Smooth muscle cell of the brain vasculature (primary cell): ENCODE measurements at regions not wholly inside any gene's neighbourhood (a gene's known extent, or its start where the extent isn't known, plus 50 kb on each side); places are given as distances from the start of the nearest gene placed in this dataset.
"Not testable (repeated sequence)": the region's sequence is repeated elsewhere in the genome, so short reads cannot be mapped to it uniquely, and the experiment has no call there.

Experiments
- DNase-seq: peaks from one replicate; pipeline ENCODE4 v3.0.0-alpha.2; 2012; ENCODE audit warnings: low read depth, low spot score

DNA sequence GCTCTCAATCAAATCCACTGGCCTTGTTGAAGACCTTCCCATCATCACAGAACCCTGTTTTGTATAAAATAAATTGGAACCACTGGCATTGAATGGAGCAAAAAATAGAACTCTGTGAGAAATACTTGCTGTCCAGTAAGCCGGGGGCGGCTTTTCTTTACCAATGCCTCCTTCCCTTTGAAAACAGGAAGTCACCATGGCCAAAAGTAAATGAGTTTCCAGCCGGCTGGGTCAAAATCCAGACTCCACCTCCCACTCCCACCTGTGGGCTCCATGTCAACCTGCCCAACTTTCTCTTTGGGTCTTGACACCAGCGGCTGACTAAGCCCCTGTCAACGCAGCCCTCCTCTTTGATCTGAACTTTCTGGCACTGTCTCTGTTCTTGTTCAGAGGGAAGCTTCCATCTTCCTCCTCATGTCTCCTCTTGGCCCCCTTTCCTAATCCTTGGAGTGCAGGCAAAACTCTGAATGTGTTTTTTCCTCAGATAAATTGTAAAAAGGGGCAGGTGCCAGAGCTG lies 95.2 kb downstream of the TFAP2C start:
- no peak for DNase-seq

DNA sequence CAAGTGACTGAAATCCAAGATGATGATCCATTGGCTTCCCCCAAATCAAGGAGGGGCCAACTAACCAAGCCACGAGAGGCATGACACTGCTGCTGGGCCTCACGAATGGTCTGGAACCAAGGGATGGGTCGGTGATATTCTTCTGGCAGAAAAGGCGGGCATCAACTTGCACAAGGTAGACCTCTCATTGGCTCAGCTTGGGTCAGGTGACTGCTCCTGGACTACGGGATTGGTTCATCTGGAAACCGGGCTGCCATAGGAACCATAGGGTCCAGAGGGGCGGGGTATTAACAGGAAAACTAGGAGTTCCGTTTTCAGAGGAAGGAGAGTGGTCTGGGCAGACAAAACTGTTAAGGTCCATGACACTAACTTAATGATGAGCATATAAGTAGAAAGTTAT lies 100.9 kb downstream of the TFAP2C start:
- DNase-seq: no peak

DNA sequence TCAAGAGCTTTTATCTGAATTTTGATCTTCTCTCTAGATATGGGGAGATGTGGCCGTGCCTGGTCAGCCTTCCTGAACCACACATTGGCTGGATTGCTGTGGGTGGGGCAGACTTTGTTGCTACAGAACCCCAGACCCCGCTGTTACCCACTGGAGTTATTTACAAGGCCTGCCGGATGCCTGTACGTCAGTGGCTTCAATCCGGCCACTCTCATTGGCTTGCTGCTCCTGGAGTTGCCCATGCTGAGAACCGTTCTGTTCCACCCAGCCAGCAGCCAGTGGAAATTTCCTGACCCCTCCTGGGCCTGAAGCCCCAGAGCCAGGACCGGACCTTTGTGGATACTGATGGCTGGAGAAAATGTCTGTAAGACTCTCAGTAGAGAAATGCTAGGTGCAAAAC lies 101.9 kb downstream of the TFAP2C start:
- DNase-seq: no peak

DNA sequence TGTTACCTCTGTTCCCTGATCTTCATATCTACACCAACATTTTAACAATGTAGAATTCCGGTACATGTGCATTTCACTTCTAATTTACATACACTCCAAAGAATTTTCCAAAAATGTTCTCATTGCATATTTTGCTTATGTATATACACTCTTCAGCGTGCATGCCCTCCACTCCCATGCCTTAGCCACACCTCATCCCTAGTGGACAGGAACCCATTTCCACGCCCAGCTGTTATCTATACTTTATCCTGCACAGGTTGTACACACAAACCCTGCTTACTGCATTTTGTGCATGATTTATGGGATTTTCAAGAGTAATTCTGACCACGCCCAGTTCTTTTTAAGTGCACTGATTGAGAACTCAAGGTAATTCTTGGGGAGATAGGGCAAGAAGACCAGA lies 102.4 kb downstream of the TFAP2C start:
- no peak for DNase-seq

DNA sequence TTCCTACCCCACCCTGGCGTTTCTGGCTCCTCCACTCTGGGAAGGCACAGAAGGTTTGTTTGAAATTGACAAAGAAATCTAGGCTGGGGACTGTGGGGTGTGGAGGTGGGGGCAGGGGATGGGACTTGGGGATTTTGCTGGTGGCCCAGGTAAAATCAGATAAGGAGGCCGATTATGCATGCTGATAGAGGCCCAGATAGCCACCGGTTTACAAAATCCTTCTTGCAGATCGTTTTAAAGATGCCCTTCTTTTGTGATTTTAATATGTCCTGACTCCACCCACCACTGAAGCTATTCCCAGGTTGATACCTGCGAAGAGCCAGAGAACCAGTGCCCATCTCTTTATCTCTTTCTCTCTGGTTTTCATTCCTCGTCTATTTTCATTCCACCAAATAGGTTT lies 104.9 kb downstream of the TFAP2C start:
- DNase-seq: no peak

DNA sequence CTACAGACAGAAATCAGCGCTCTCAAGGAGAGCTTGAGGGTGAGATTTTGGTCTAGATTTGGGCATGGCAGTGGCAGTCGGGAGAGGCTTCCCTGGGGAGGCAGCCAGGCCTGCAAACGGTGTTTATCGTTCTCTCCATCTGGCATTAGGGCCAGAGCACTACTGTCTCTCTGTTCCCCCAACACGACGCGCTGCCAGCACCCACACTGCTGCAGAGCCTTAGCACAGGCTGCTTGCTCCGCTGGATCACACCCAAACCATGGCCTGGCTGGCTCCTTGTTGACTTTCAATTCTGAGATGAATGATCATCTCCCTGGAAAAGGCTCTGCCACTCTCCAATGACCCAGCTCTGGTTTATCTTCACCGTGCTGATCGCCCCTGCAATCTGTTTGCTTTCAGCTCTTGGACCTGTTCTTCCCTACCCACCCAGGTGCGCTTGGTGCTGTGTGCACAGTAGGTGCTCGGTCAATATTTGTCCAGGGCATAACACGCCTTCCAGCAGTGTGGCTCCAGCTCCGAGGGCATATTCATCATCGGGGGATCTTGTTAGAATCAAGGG lies 106.1 kb downstream of the TFAP2C start:
- DNase-seq: no peak

DNA sequence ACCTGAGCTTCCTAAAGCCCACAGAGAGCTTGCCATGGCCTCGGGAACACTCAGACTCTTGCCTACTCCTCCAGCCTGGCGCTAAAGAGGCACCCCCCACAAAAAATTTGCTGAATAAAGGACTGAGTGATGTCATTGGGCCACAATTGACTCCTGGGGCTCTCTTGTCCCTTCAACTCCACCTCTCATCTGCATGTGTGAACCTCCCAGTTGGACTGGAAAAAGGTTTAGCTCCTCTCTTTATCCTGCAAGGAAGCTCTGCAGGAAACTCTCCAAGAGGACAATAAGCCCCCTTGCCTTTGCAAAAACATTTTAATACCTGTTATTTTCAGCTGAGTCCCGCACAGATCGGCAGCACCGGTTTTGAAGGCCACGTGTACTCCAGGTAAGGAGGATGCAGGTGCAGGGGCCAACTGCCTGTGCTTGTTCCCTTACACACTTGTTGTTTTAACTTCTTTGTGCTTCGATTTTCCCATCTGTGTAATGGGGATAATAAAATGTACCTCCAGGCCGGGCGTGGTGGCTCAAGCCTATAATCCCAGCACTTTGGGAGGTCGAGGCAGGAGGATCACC lies 107.3 kb downstream of the TFAP2C start:
- DNase-seq: no peak

DNA sequence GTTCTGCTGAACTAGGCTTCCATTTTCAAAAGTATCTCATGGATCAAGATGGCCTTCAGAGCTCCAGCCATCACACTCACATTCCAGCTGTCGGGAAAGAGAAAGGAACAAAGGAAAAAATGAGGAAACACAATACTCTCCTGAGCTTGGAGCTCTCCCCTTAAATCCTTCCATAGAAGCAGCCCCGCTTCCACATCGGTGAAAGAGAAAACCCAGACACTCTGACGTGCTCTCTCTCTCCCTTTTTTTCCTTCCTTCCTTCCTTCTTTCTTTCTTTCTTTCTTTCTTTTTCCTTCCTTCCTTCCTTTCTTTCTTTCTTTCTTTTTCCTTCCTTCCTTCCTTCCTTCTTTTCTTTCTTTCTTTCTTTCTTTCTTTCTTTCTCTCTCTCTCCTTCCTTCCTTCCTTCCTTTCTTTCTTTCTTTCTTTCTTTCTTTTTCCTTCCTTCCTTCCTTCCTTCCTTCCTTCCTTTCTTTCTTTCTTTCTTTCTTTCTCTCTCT lies 115.3 kb downstream of the TFAP2C start:
- DNase-seq: not testable (repeated sequence)

DNA sequence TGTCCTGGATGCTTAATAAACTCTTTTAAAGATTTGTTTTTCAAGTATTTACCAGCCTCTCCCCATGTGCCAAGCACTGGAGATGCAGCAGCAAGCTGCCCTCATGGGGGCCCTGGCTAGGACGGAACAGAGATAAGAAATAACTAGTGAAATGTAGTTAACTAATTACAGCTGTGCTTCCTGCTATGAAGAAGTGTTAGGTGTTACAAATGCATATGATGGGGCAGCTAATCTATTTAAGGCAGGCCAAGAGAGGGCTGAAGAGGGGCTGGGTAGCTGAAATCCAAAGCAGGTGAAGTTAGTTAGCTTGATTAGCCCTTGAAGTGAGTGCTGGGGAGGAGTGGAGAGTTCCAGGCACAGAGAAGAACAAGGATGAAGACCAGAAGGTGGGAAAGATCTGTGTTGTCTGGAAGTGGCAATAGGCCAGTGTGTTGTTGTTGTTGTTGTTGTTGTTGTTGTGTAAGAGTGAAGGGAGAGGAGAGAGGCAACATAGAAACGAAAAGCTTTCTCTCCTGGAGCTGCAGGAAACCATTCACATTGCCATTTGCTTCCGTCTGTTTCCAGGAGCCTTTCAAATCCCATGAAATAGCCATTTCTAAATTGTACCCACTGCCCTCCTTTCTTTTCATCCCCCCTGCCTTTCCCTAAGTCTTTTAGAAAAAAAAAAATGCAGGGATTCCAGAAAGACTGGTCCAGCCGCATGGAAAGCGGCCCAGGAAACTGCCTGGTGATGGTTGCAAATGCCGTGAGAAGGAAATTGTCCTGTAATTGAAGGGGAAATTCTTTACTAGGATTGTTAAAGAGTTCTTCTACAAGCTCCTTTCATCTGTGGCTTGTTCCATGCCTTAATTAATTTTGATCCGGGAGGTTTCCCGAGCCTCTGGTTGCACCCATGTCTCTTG lies 119.6 kb downstream of the TFAP2C start:
- no peak for DNase-seq

DNA sequence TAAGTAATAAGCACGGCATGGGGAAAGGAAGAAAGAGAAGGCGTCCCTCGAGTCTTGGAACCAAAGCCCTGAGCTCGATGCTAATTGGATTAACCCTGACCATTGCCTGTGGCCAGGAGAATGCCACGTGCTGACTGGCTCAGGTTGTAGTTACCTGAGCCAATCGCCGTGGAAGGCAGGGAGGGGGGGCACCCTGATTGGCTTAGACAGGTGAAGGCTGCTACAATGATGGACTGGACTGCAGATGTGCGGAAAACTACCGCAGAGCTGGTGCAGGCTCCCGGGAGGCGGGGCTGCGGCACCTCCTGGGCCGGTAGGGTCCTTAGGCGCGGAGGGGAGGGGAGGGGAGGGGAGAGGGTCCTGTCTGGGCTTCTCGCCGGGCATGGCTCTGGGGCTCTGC lies 121.3 kb downstream of the TFAP2C start:
- no peak for DNase-seq

DNA sequence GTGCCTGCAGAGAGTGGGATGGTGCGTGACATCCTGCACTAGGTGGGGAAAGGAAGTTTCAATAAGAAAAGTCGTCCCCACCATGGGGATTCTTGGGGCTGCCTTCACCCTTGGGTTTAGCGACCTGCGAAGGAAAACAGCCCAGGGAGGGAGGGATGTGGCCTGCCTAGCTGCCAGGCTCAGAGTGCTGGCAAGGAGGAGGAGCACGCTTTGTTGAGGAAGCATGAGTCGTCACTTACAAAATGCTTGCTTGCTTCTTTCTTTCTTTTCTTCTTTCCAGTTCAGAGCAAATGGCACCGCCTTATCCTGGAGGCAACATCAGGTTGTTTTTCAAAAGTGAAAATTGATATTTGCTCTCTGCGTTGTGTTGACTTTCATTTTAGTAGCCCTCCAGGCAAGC lies 123.2 kb downstream of the TFAP2C start:
- no peak for DNase-seq

DNA sequence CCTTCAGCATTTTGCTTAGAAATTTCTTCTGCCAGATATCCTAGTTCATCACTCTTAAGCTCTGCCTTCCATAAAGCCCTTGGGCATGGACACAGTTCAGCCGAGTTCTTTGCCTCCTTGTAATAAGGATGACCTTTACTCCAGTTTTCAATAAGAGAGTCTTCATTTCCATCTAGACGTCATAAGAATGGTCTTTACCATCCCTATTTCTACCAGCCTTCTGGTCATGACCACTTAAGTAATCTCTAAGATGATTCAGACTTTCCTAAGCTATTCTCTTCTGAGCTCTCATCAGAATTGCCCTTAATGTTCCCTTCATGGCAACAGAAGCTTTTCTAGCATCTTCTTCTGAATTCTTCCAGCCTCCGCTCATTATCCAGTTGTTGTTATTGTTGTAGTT lies 126.1 kb downstream of the TFAP2C start:
- DNase-seq: no peak

DNA sequence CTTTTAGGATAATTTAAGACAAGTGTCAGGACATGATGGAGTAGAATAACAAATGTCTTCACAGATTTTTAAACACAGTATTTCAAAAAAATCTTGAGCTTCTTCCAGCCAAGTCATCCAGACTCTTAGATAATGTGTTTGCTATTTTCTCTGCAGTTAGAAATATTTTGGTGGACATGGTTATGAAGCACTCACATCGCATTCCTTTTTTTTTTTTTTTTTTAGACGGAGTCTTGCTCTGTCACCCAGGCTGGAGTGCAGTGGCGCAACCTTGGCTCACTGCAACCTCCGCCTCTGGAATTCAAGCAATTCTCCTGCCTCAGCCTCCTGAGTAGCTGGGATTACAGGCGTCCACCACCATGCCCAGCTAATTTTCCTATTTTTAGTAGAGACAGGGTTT lies 127.6 kb downstream of the TFAP2C start:
- DNase-seq: not testable (repeated sequence)

DNA sequence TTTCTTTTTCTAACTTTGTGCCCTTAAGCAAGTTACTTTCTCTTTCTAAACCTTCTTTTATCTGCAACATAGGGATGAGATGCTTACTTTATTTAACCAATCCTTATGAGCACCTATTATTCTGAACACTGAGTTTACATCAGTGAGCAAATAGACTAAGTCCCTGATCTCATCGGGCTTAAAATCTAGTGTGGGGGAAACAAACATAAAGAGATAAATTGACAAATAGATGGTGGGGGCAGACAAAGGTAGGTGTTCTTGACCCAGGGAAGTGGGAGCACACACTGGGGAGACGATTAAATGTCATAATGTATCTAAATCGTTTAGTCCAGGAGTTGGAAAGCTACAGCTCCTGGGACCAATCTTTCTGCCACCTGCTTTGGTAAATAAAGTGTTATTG lies 129.6 kb downstream of the TFAP2C start:
- no peak for DNase-seq

DNA sequence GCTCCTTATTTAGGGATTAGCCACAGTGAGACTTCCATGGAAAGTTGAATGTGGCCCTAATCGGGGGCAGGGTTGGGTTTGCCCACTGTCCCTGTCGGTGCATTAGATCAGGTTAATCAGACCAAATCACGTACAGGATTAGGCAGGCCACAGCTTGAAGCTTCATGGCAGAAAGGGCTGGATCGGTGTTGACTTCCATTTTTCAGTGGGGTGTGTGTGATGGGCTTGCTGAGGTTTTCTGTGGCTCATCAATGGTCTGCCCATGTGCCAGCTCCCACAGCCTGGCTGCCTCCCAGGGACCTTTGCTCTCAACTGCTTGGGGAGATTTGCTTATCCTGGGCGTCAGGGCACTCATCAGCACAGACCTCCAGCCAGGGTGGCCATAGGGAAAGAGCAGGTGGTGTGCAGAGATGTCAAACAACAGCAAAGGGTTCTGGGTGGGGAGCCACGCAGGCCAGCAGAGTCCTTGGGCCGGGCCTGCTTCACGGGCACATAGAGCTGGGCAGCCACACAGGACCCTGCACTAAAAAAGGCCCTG lies 130.7 kb downstream of the TFAP2C start:
- no peak for DNase-seq

DNA sequence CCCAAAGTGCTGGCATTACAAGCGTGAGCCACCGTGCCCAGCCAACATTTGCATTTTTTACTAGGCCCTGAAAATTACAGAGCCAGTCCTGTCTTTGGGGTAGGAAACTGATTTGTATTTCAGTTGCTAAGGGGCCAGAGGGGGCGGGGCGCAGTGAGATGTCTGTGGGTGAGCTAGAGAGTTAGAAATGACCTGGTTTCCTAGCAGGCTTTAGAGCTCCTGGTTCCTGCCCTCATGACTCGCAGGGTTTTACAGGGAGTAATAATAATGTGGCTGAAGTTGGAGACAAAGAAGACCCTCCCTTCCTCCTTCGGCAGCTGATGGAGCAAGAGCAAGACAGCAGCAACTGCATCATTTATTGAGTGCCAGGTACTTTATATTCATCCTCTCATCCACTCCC lies 131.5 kb downstream of the TFAP2C start:
- no peak for DNase-seq

DNA sequence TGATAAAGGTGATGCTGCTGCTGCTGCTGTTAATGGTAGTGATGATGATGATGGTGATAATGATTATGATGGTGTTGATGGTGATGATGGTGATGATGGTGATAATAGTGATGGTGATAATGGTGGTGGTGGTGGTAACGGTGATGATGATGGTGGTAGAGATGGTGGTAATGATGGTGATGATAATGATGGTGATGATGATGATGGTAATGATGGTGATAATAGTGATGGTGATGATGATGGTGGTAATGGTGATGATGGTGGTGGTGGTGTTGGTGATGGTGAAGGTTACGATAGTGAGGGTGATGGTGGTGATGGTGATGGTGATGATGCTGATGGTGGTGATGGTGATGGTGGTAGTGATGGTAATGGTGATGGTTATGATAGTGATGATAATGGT lies 132.3 kb downstream of the TFAP2C start:
- no peak for DNase-seq

DNA sequence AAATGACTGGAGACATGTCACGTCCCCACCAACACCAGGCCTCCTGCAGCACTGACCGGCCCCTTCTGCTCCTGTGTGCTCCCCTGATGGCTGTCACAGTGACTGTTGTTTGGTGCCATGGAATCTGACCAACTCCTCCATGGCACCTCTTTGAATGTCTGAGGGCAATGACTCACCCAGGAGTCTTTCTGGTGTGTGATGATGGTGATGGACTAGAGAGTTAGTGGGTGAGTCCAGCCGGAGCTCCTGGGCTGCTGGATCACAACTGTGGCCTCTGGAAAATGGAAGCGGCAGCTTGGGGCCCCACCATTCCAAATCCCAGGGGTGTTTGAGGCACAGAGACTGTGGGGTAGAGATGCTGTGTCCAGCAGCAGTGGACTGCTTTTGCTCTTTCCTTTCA lies 133.3 kb downstream of the TFAP2C start:
- no peak for DNase-seq

DNA sequence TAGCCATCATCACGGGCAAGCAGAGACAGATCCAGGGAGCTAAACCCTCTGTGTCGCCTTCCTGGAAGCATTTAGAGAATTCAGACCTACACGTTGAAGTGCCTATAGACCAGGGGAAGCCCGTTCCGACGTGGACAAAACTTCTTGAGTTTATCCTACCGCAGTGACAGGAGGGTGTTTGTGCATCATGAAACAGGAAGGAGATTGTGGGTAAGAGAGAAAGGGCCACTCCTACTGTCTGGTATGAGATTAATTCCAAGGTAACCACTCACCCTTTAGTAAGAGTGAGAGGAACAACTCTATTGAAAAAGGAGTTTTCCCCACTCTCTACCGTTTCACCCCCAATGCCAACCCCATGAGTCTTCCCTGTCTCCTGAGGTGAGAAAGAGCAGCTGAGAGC lies 133.7 kb downstream of the TFAP2C start:
- no peak for DNase-seq

DNA sequence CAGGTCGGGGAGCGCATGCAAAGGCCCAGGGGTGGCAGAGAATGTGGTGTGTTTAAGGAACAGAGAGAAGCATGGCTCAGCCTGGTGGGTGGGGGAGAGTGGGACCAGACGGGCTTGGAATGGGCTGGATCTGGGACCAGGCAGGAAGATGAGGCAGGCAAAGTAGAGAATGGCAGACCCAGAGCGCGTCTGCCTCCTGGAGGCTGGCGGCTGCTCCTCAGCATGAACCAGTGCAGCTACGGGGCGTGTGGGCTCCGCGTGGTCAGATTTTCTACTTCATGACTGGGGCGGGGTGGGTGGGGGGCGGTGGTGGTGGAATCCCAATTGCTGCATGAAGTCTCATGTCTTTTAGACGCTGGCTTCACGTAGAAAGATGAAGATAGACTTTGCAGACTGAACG lies 135.6 kb downstream of the TFAP2C start:
- DNase-seq: no peak

DNA sequence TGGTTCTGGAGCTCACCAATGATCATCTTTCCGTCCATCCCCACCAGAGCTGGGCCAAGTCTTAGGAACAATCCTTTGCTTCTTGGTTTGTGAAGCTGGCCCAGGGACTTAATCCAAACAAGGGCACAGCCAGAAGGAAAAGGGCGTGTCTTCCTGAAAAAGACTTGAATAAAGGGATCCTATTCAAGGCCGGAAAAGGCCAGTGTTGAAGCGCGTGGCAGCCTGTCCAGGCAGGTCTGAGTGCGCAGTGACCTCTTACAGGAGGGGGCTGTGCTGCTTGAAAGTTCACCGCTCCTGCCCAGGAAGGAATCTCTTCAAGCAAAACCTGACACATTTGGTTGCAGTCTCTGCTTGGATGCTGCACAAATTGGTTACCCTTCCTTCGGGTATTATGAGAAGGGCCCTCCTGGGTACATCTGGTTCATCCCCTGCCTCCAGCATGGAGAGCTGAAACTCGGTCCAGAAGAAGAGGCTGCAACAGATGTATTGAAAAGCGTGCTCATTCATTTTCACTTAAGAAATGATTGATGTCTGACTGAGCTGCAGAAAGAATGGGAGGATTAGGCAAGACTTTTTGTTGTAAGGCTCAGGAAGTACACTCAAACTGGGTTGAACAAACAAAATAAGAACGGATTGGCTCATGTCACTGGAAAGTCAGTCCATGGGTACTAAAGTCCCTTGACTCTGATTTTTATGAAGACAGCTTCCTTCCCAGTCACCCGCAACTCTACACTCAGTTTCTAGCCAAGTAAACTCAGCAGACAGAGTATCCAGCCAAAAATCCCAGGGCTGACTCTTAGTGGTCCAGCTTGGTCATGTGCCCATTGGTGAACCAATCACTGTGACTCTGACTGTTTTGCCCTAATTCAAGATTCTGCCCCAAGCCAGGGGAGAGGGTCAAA lies 136.3 kb downstream of the TFAP2C start:
- DNase-seq: no peak
